Cardiac fibroblast (primary cell): ENCODE measurements at regions not wholly inside any gene's neighbourhood (a gene's known extent, or its start where the extent isn't known, plus 50 kb on each side); places are given as distances from the start of the nearest gene placed in this dataset.

Experiments
- DNase-seq, 2 donors: peaks; one replicate each; pipeline versions ENCODE4 v3.0.0 to v3.0.0-alpha.2; 2010; ENCODE audit warnings: low read depth in 2 of 2
- H3K4me3 ChIP-seq, 2 donors: replicated peaks in 1 of 2; 1 replicate in 1 of 2; 2 replicates in 1 of 2; pipeline ENCODE4 v1.5.1; 2011; ENCODE audit warnings: low read depth in 2 of 2, low read length in 2 of 2, mild to moderate bottlenecking in 2 of 2, moderate library complexity in 1 of 2
- TF ChIP-seq, protein P1 (sequence below): IDR thresholded peaks from one replicate; pipeline ENCODE4 v1.5.1; 2011; ENCODE audit warnings: low read depth, mild to moderate bottlenecking, low read length, inconsistent platforms

DNA sequence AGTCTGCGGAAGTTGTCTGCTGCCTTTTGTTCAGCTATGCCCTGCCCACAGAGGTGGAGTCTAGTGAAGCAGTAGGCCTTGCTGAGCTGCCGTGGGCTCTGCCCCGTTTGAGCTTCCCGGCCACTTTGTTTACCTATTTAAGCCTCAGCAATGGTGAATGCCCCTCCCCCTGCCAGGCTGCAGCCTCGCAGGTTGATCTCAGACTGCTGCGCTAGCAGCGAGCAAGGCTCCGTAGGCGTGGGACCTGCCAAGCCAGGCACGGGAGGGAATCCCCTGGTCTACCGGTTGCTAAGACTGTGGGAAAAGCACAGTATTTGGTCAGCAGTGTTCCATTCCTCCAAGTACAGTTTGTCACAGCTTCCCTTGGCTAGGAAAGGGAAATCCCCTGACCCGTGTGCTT, 143.6 kb downstream of the DYRK2 start:
- H3K4me3 ChIP-seq: no peak overlapping the region
- TF ChIP-seq, protein P1, sequence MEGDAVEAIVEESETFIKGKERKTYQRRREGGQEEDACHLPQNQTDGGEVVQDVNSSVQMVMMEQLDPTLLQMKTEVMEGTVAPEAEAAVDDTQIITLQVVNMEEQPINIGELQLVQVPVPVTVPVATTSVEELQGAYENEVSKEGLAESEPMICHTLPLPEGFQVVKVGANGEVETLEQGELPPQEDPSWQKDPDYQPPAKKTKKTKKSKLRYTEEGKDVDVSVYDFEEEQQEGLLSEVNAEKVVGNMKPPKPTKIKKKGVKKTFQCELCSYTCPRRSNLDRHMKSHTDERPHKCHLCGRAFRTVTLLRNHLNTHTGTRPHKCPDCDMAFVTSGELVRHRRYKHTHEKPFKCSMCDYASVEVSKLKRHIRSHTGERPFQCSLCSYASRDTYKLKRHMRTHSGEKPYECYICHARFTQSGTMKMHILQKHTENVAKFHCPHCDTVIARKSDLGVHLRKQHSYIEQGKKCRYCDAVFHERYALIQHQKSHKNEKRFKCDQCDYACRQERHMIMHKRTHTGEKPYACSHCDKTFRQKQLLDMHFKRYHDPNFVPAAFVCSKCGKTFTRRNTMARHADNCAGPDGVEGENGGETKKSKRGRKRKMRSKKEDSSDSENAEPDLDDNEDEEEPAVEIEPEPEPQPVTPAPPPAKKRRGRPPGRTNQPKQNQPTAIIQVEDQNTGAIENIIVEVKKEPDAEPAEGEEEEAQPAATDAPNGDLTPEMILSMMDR: no peak
- DNase-seq: no peak

GRCh38 chr12:67794161-67794560, 145.6 kb downstream of the DYRK2 start:
- no peak overlapping the region for H3K4me3 ChIP-seq
- DNase-seq: peak in 1 of 2 donors; percentile 72
- TF ChIP-seq, protein P1: no peak

- no peak for DNase-seq
- TF ChIP-seq, protein P1: no peak
- H3K4me3 ChIP-seq: no peak overlapping the region
Measured at GRCh38 chr12:67795236-67795635, 146.7 kb downstream of the DYRK2 start.

- TF ChIP-seq, protein P1: no peak
- DNase-seq: peak; percentile 23 to 32
- H3K4me3 ChIP-seq: no peak overlapping the region
Measured at GRCh38 chr12:67797185-67797741, 148.7 kb downstream of the DYRK2 start.

DNA sequence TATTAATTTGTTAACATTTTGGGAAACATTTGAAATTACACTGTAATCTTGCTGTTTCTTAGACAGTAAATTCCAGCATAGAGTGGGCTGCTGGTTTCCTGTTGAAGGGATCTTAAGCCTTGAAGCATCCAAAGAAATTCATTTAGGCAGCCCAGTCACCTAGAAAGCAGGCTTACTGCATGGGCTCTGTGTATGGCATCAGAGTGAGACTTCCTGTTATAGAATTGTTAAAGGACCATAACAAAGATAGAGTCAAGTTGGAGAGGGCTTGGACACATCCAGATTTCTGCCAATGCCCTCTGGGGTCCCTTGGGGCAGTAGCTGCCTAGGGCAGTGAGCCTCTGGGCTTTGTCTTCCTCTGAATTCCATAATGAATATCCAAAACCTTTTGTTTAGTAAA, 149.2 kb downstream of the DYRK2 start:
- TF ChIP-seq, protein P1: no peak
- H3K4me3 ChIP-seq: no peak overlapping the region
- DNase-seq: no peak

DNA sequence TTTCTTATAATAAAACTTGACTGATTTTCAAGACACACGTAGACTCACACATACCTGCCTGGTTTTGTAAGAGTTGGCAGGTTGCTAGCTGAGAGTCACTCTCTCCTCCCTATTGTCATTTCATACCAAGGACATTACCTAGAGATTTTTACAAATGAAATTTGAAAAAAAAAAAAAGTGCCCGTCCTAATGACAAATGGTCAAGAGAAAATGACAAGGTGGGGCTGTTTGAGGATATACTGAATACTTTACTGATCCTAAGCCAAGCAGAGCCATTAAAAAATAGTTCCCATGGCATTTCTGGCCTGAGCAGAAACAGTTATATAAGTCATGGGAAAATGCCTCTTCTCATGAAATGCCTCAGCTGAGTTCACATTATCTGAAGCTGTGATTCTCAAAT, 150.2 kb downstream of the DYRK2 start:
- TF ChIP-seq, protein P1: no peak
- no peak for DNase-seq
- no peak overlapping the region for H3K4me3 ChIP-seq

DNA sequence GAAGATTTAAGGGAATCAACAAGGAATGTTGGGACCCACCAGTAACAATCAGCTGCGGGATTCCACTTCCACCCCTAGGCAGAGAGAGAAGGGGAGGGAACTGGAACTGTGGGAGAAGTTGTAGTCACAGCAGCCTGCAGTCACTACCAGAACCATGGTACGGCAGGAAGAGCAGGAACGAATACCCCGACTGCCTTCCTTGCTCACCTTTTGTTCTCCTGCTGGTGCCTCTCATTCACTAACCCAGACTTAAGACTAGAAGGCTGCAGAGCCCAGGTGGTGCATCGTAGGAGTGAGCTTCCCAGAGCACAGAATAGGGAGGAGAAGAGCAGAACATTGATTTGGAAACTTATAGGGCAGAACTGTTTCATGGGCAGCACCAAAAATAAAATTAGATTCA, 154.2 kb downstream of the DYRK2 start:
- no peak overlapping the region for H3K4me3 ChIP-seq
- TF ChIP-seq, protein P1: no peak
- no peak for DNase-seq
